Skin of body (tissue), 1 donor: ENCODE measurements at regions not wholly inside any gene's neighbourhood (a gene's known extent, or its start where the extent isn't known, plus 50 kb on each side); places are given as distances from the start of the nearest gene placed in this dataset.

Experiments
- DNase-seq: peaks from one replicate; lab custom pipeline; 2025; lab: John Stamatoyannopoulos, UW

- no peak for DNase-seq
These were observed 348.1 kb downstream of the ANKRD7 start for GRCh38 chr7:118572604-118573003.

GRCh38 chr7:118573085-118573484 is 348.6 kb downstream of the ANKRD7 start:
- no peak for DNase-seq

- DNase-seq: no peak
These were observed 351.0 kb downstream of the ANKRD7 start for GRCh38 chr7:118575393-118575948.

- no peak for DNase-seq
These were observed 356.4 kb downstream of the ANKRD7 start for GRCh38 chr7:118580743-118581382.

- no peak for DNase-seq
These were observed 359.1 kb downstream of the ANKRD7 start for GRCh38 chr7:118583641-118584040.

GRCh38 chr7:118586248-118586647 is 361.7 kb downstream of the ANKRD7 start:
- no peak for DNase-seq

GRCh38 chr7:118590107-118590506 is 365.6 kb downstream of the ANKRD7 start:
- no peak for DNase-seq

GRCh38 chr7:118602090-118602489 is 377.6 kb downstream of the ANKRD7 start:
- no peak for DNase-seq

GRCh38 chr7:118606602-118607001 is 382.1 kb downstream of the ANKRD7 start:
- DNase-seq: no peak

GRCh38 chr7:118609207-118609606 is 384.7 kb downstream of the ANKRD7 start:
- DNase-seq: no peak

- DNase-seq: no peak
These were observed 391.2 kb downstream of the ANKRD7 start for GRCh38 chr7:118615681-118616080.

GRCh38 chr7:118621810-118622360 is 397.4 kb downstream of the ANKRD7 start:
- no peak for DNase-seq

GRCh38 chr7:118626739-118627138 is 402.2 kb downstream of the ANKRD7 start:
- DNase-seq: no peak

- DNase-seq: no peak
These were observed 403.0 kb downstream of the ANKRD7 start for GRCh38 chr7:118627467-118627866.

- DNase-seq: no peak
These were observed 405.5 kb downstream of the ANKRD7 start for GRCh38 chr7:118629898-118630438.

- no peak for DNase-seq
These were observed 417.9 kb downstream of the ANKRD7 start for GRCh38 chr7:118642396-118642795.

- no peak for DNase-seq
These were observed 419.8 kb downstream of the ANKRD7 start for GRCh38 chr7:118644346-118644745.

- DNase-seq: no peak
These were observed 423.5 kb downstream of the ANKRD7 start for GRCh38 chr7:118648002-118648401.

- no peak for DNase-seq
These were observed 433.0 kb downstream of the ANKRD7 start for GRCh38 chr7:118657391-118658005.

- DNase-seq: no peak
These were observed 437.8 kb downstream of the ANKRD7 start for GRCh38 chr7:118662266-118662665.

- DNase-seq: no peak
These were observed 440.0 kb downstream of the ANKRD7 start for GRCh38 chr7:118664498-118664897.

- DNase-seq: no peak
These were observed 446.6 kb downstream of the ANKRD7 start for GRCh38 chr7:118671149-118671548.

- DNase-seq: no peak
These were observed 460.3 kb downstream of the ANKRD7 start for GRCh38 chr7:118684796-118685195.
